ENCODE measurements at regions not wholly inside any gene's neighbourhood (a gene's known extent, or its start where the extent isn't known, plus 50 kb on each side); places are given as distances from the start of the nearest gene placed in this dataset.

GRCh38 chr2:5914811-5915611, 222.8 kb downstream of the SOX11 start:
- TF ChIP-seq CTCF (IDR thresholded peaks at IDR 0.05): no peak
- no peak for TF ChIP-seq KAT7 (CRISPR knock-in tag; IDR thresholded peaks at IDR 0.05; ENCODE audit: borderline replicate concordance)

Data from WTC11 (cell line).